Astrocyte of the cerebellum (primary cell): ENCODE measurements at regions not wholly inside any gene's neighbourhood (a gene's known extent, or its start where the extent isn't known, plus 50 kb on each side); places are given as distances from the start of the nearest gene placed in this dataset.

Experiments
- DNase-seq: peaks from one replicate; pipeline ENCODE4 v3.0.0-alpha.2; 2011; ENCODE audit warnings: low read depth
- H3K4me3 ChIP-seq: 2 replicates; pipeline ENCODE4 v1.5.1; 2011; ENCODE audit warnings: mild to moderate bottlenecking, low read depth, low read length, moderate library complexity
- CTCF ChIP-seq: IDR thresholded peaks from 2 replicates; pipeline ENCODE4 v1.5.1; 2012; ENCODE audit warnings: low read length, low read depth, moderate library complexity, mild to moderate bottlenecking; ENCODE audit errors: missing control alignments
- in situ Hi-C: cut with HindIII; loops from 2 replicates; pipeline ENCODE4 v1.10.0; 2017; ENCODE audit warnings: low sequenced_read_pairs

- DNase-seq: no peak
- H3K4me3 ChIP-seq: no peak overlapping the region
- no peak for TF ChIP-seq CTCF
- in situ Hi-C loops: no loop called here
Measured at GRCh38 chr15:97061392-97061791, 730.9 kb downstream of the NR2F2 start.

- no peak overlapping the region for H3K4me3 ChIP-seq
- in situ Hi-C loops: no loop called here
- DNase-seq: no peak
- TF ChIP-seq CTCF: no peak
Measured at GRCh38 chr15:97071668-97072067, 741.2 kb downstream of the NR2F2 start.

GRCh38 chr15:97072545-97072944, 742.0 kb downstream of the NR2F2 start:
- DNase-seq: no peak
- in situ Hi-C loops: no loop called here
- no peak overlapping the region for H3K4me3 ChIP-seq
- TF ChIP-seq CTCF: no peak

DNA sequence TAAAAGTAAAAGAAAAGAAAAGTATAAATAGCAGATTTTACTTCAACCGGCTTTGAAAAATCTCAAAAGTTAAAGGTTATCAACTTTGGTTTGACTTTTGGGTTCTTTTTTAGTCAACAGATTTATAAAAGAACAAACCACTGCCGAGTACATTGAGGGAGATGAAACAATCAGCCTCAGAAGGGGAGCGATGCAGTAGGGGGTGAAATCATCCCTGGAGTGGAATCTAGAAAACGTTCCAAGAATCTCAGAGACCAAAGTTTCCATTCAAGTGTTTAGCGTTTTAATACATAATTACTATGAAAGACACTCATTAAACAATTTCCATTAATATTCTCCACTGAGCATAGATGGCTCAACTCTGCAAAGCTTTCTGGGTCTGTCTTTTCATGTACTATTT, 745.5 kb downstream of the NR2F2 start:
- TF ChIP-seq CTCF: no peak
- H3K4me3 ChIP-seq: no peak overlapping the region
- in situ Hi-C loops: no loop called here
- DNase-seq: no peak

GRCh38 chr15:97077975-97078374, 747.5 kb downstream of the NR2F2 start:
- TF ChIP-seq CTCF: no peak

DNA sequence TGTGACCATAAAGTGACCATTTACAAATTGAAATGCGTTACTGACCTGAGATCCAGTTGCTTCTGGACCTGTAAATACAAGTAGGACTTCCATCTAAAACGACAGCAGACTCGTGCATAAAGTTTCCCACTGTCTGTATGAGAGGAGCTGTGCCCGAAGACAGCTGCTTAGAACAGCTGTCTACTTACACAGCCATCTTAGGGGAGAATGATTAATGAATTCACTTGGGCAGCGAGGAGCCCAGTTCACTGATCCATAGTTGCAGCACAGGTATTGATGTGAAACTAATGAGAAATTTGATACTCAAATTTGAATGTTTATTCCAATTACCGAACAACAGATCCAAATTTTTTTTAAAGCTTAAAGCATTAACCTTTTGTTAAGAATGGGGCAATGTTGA, 748.1 kb downstream of the NR2F2 start:
- in situ Hi-C loops: no loop called here
- no peak for DNase-seq
- H3K4me3 ChIP-seq: no peak overlapping the region
- no peak for TF ChIP-seq CTCF

More at GRCh38 chr15:97077975-97078374, 747.5 kb downstream of the NR2F2 start:
- H3K4me3 ChIP-seq: no peak overlapping the region
- DNase-seq: no peak
- in situ Hi-C loops: no loop called here
